ENCODE measurements at regions not wholly inside any gene's neighbourhood (a gene's known extent, or its start where the extent isn't known, plus 50 kb on each side); places are given as distances from the start of the nearest gene placed in this dataset.
"Not testable (repeated sequence)": the region's sequence is repeated elsewhere in the genome, so short reads cannot be mapped to it uniquely, and the experiment has no call there.

GRCh38 chr5:121485281-121485680 is 366.4 kb upstream of the FTMT start:
- no peak for DNase-seq
- no peaks in the 10 kb centered on the region for H3K79me2 ChIP-seq (ENCODE audit: control insufficient read depth, insufficient read depth, low read length)
- intact Hi-C loops (cut with micrococcal nuclease), result no loop called here

GRCh38 chr5:121485999-121486398 is 365.7 kb upstream of the FTMT start:
- ATAC-seq (ENCODE audit: low read depth); H3K27ac Mint-ChIP-seq; H3K27me3 Mint-ChIP-seq; POLR2A ChIA-PET; H4K20me1 ChIP-seq (ENCODE audit: control insufficient read depth, insufficient read depth, low read length, poor library complexity, severe bottlenecking); CTCF ChIA-PET; H2AFZ ChIP-seq (ENCODE audit: insufficient read depth, low read depth, low read length, poor library complexity, severe bottlenecking); H3K4me3 Mint-ChIP-seq; H3K9me3 ChIP-seq (ENCODE audit: control extremely low read depth in 1 of 3, control insufficient read depth in 2 of 3, insufficient read depth in 1 of 3, low read length in 2 of 3); H3K4me3 ChIP-seq (ENCODE audit: control extremely low read depth in 1 of 5, extremely low read depth in 1 of 5, insufficient read depth in 1 of 5, low read depth in 2 of 5, low read length in 4 of 5); intact Hi-C loops (cut with micrococcal nuclease); H3K4me2 ChIP-seq (replicated peaks; ENCODE audit: low read depth, low read length, poor library complexity, severe bottlenecking); H3K36me3 ChIP-seq (replicated peaks in 1 of 2; ENCODE audit: control extremely low read depth in 1 of 2, control insufficient read depth in 1 of 2, extremely low read depth in 1 of 2, insufficient read depth in 2 of 2, low read length in 1 of 2); H3K4me1 Mint-ChIP-seq; H3K4me1 ChIP-seq (ENCODE audit: control insufficient read depth in 2 of 2, insufficient read depth in 2 of 2, low read length in 2 of 2); DNase-seq; H3K9ac ChIP-seq (ENCODE audit: low read length); H3K27me3 ChIP-seq (replicated peaks in 1 of 4; ENCODE audit: control extremely low read depth in 1 of 4, control insufficient read depth in 3 of 4, insufficient read depth in 4 of 4, low read length in 3 of 4); H3K9me3 Mint-ChIP-seq (ENCODE audit: insufficient read depth); H3K79me2 ChIP-seq (ENCODE audit: control insufficient read depth, insufficient read depth, low read length); H3K27ac ChIP-seq (ENCODE audit: low read length in 2 of 2): not testable (repeated sequence)
- WGBS (ENCODE audit: insufficient coverage), result no CpG with 5 or more reads among the region's 2 CpGs

More at GRCh38 chr5:121485281-121485680, 366.4 kb upstream of the FTMT start:
- Mint-ChIP-seq H3K4me3 (no peak overlapping the region), H3K27ac (no peak overlapping the region), H3K27me3 (no peaks in the 10 kb centered on the region), H3K4me1 (no peaks in the 10 kb centered on the region), H3K9me3 (ENCODE audit: insufficient read depth) (no peaks in the 10 kb centered on the region)
- no peak overlapping the region for H3K4me3 ChIP-seq (ENCODE audit: control extremely low read depth in 1 of 5, extremely low read depth in 1 of 5, insufficient read depth in 1 of 5, low read depth in 2 of 5, low read length in 4 of 5)
- POLR2A ChIA-PET, result no interaction called here
- no peaks in the 10 kb centered on the region for H4K20me1 ChIP-seq (ENCODE audit: control insufficient read depth, insufficient read depth, low read length, poor library complexity, severe bottlenecking)
- H3K36me3 ChIP-seq (replicated peaks in 1 of 2; ENCODE audit: control extremely low read depth in 1 of 2, control insufficient read depth in 1 of 2, extremely low read depth in 1 of 2, insufficient read depth in 2 of 2, low read length in 1 of 2), result no peaks in the 10 kb centered on the region
- H3K9me3 ChIP-seq (ENCODE audit: control extremely low read depth in 1 of 3, control insufficient read depth in 2 of 3, insufficient read depth in 1 of 3, low read length in 2 of 3), result no peaks in the 10 kb centered on the region
- no peak overlapping the region for H3K9ac ChIP-seq (ENCODE audit: low read length)
- WGBS (ENCODE audit: insufficient coverage), result 100% methylated on average over 1 of the region's 5 CpGs
- H3K27me3 ChIP-seq (replicated peaks in 1 of 4; ENCODE audit: control extremely low read depth in 1 of 4, control insufficient read depth in 3 of 4, insufficient read depth in 4 of 4, low read length in 3 of 4), result no peaks in the 10 kb centered on the region
- H3K4me2 ChIP-seq (replicated peaks; ENCODE audit: low read depth, low read length, poor library complexity, severe bottlenecking), result no peak overlapping the region
- no peak overlapping the region for H2AFZ ChIP-seq (ENCODE audit: insufficient read depth, low read depth, low read length, poor library complexity, severe bottlenecking)
- TF ChIP-seq EZH2 (IDR thresholded peaks at IDR 0.05; ENCODE audit: borderline replicate concordance, insufficient read depth, low read depth, low read length, poor library complexity, severe bottlenecking) (no peak), CTCF (IDR thresholded peaks at IDR 0.05) (no peak)
- no peak overlapping the region for H3K27ac ChIP-seq (ENCODE audit: low read length in 2 of 2)
- no peaks in the 10 kb centered on the region for H3K4me1 ChIP-seq (ENCODE audit: control insufficient read depth in 2 of 2, insufficient read depth in 2 of 2, low read length in 2 of 2)
- CTCF ChIA-PET, result no interaction called here
- ATAC-seq (ENCODE audit: low read depth), result no peak

Data from B cell (primary cell).